ENCODE measurements at regions not wholly inside any gene's neighbourhood (a gene's known extent, or its start where the extent isn't known, plus 50 kb on each side); places are given as distances from the start of the nearest gene placed in this dataset.

DNA sequence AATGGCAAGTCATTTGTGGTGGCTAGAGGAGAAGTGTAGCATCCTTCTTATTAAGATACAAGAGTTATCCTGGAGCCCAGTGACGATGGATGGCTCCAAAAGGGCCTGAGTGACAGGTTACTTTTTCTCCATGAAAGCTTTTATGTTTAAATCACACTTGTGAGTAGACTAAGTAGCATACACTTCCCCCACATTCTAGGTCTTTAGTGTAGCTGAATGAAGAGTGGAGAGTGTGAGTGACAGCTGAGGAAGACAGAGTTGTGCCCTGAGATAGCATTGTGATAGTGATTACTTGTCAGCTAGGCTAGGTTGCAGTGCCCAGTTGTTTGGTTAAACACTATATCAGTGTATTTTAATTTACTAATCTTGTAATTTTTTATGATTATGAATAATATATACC lies 337.8 kb downstream of the TENT4A start:
- no peaks in the 10 kb centered on the region for H3K27me3 ChIP-seq (ENCODE audit: insufficient read depth, low read length)
- no peak overlapping the region for H2AK5ac ChIP-seq (ENCODE audit: insufficient read length, low read length)
- no peaks in the 10 kb centered on the region for H3K23me2 ChIP-seq (ENCODE audit: insufficient read length, low read depth, low read length, poor library complexity, severe bottlenecking)
- Mint-ChIP-seq H3K36me3 (ENCODE audit: insufficient read depth in 1 of 3, low read depth in 3 of 3) (0 out of 7 replicates have a peak, but pooled peaks cover 0 to 3% (median 0%) of the 10 kb centered on the region in 3 experiments), H3K27me3 (ENCODE audit: low read depth) (peaks cover 2% of the 10 kb centered on the region), H3K4me3 (no peak overlapping the region), H3K27ac (no peak overlapping the region), H3K4me1 (0 out of 4 replicates have a peak, but pooled peaks cover 0 to 2% of the 10 kb centered on the region in 2 experiments), H3K9me3 (peaks cover 9 to 10% of the 10 kb centered on the region in 2 experiments; a peak in 4 of 5 replicates)
- no peak overlapping the region for H3K4ac ChIP-seq (ENCODE audit: low read depth, low read length)
- no peak overlapping the region for H4K8ac ChIP-seq (replicated peaks; ENCODE audit: insufficient read length, low read depth, low read length)
- no peak for DNase-seq
- no peaks in the 10 kb centered on the region for H4K20me1 ChIP-seq (ENCODE audit: control insufficient read depth, insufficient read depth, insufficient read length)
- no peak overlapping the region for H3T11ph ChIP-seq (ENCODE audit: low read length)
- WGBS (ENCODE audit: extremely low coverage, insufficient read length, low lambda C conversion rate) = no CpG with 5 or more reads among the region's 1 CpG
- TF ChIP-seq, protein P1, sequence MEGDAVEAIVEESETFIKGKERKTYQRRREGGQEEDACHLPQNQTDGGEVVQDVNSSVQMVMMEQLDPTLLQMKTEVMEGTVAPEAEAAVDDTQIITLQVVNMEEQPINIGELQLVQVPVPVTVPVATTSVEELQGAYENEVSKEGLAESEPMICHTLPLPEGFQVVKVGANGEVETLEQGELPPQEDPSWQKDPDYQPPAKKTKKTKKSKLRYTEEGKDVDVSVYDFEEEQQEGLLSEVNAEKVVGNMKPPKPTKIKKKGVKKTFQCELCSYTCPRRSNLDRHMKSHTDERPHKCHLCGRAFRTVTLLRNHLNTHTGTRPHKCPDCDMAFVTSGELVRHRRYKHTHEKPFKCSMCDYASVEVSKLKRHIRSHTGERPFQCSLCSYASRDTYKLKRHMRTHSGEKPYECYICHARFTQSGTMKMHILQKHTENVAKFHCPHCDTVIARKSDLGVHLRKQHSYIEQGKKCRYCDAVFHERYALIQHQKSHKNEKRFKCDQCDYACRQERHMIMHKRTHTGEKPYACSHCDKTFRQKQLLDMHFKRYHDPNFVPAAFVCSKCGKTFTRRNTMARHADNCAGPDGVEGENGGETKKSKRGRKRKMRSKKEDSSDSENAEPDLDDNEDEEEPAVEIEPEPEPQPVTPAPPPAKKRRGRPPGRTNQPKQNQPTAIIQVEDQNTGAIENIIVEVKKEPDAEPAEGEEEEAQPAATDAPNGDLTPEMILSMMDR (conservative IDR thresholded peaks at IDR 0.05) = no peak
- no peak overlapping the region for H4K5ac ChIP-seq (ENCODE audit: insufficient read length, low read depth, low read length)
- H3K9me3 ChIP-seq (ENCODE audit: control insufficient read depth, low read depth, low read length) = no peaks in the 10 kb centered on the region
- H2BK120ac ChIP-seq (ENCODE audit: low read depth, low read length, poor library complexity, severe bottlenecking) = no peak overlapping the region
- no peak overlapping the region for H2BK15ac ChIP-seq (ENCODE audit: low read depth, low read length)
- no peak overlapping the region for H2BK12ac ChIP-seq (ENCODE audit: insufficient read length, low read depth, low read length)
- H2BK5ac ChIP-seq (ENCODE audit: insufficient read length, low read length) = no peak overlapping the region
- no peak overlapping the region for H3K23ac ChIP-seq (ENCODE audit: insufficient read length, low read depth, low read length)
- H3K56ac ChIP-seq (ENCODE audit: insufficient read length, low read depth, low read length) = no peak overlapping the region
- H3K4me2 ChIP-seq (ENCODE audit: insufficient read depth, insufficient read length, low read length) = no peak overlapping the region
- H3K79me1 ChIP-seq (ENCODE audit: insufficient read depth, low read depth, low read length, poor library complexity, severe bottlenecking) = no peaks in the 10 kb centered on the region
- H3K14ac ChIP-seq (ENCODE audit: insufficient read depth, low read length) = no peak overlapping the region
- H3K4me1 ChIP-seq (ENCODE audit: insufficient read depth, low read length) = no peaks in the 10 kb centered on the region
- no peak overlapping the region for H2AFZ ChIP-seq (ENCODE audit: low read length)
- no peak overlapping the region for H3K27ac ChIP-seq (ENCODE audit: insufficient read length, low read depth, low read length)
- no peaks in the 10 kb centered on the region for H3K79me2 ChIP-seq (ENCODE audit: insufficient read depth, low read length)
- H3K9ac ChIP-seq (ENCODE audit: extremely low read depth, insufficient read length, low read length) = no peak overlapping the region
- no peak overlapping the region for H3K18ac ChIP-seq (ENCODE audit: insufficient read length, low read depth, low read length)
- no peak overlapping the region for H2BK20ac ChIP-seq (ENCODE audit: low read depth, low read length, poor library complexity, severe bottlenecking)
- no peak overlapping the region for H4K91ac ChIP-seq (ENCODE audit: insufficient read length, low read depth, low read length)

Data from H9 (cell line).